NCI-H2171 (cell line): ENCODE measurements at regions not wholly inside any gene's neighbourhood (a gene's known extent, or its start where the extent isn't known, plus 50 kb on each side); places are given as distances from the start of the nearest gene placed in this dataset.

Experiments used
- DNase-seq: peaks from one replicate; lab custom pipeline; 2025; lab: John Stamatoyannopoulos, UW

GRCh38 chr1:216983823-216984222, 260.6 kb upstream of the ESRRG start:
- DNase-seq, result no peak

- no peak for DNase-seq
Measured at GRCh38 chr1:216961516-216961915, 238.3 kb upstream of the ESRRG start.

GRCh38 chr1:216960716-216961115, 237.5 kb upstream of the ESRRG start:
- DNase-seq, result no peak

- peak; percentile 20 for DNase-seq
Measured at GRCh38 chr1:216958569-216958968, 235.3 kb upstream of the ESRRG start.

GRCh38 chr1:216953495-216953894, 230.3 kb upstream of the ESRRG start:
- DNase-seq, result no peak

- no peak for DNase-seq
Measured at GRCh38 chr1:216952864-216953263, 229.6 kb upstream of the ESRRG start.

GRCh38 chr1:216945538-216946080, 222.4 kb upstream of the ESRRG start:
- no peak for DNase-seq

GRCh38 chr1:216944864-216945510, 221.8 kb upstream of the ESRRG start:
- no peak for DNase-seq

- no peak for DNase-seq
Measured at GRCh38 chr1:216937491-216937890, 214.3 kb upstream of the ESRRG start.

GRCh38 chr1:216936779-216937178, 213.6 kb upstream of the ESRRG start:
- DNase-seq, result no peak

GRCh38 chr1:216935901-216936300, 212.7 kb upstream of the ESRRG start:
- DNase-seq, result no peak

GRCh38 chr1:216932424-216932823, 209.2 kb upstream of the ESRRG start:
- DNase-seq, result no peak

- DNase-seq, result no peak
Measured at GRCh38 chr1:216929870-216930582, 206.8 kb upstream of the ESRRG start.

GRCh38 chr1:216927633-216928032, 204.4 kb upstream of the ESRRG start:
- DNase-seq, result no peak

GRCh38 chr1:216926720-216927510, 203.7 kb upstream of the ESRRG start:
- no peak for DNase-seq

- no peak for DNase-seq
Measured at GRCh38 chr1:216925962-216926625, 202.9 kb upstream of the ESRRG start.

GRCh38 chr1:216924732-216925131, 201.5 kb upstream of the ESRRG start:
- DNase-seq, result no peak

GRCh38 chr1:216923601-216924000, 200.4 kb upstream of the ESRRG start:
- DNase-seq, result no peak

GRCh38 chr1:216922406-216922805, 199.2 kb upstream of the ESRRG start:
- DNase-seq, result no peak

- no peak for DNase-seq
Measured at GRCh38 chr1:216921866-216922265, 198.6 kb upstream of the ESRRG start.

GRCh38 chr1:216919060-216919970, 196.1 kb upstream of the ESRRG start:
- DNase-seq, result no peak
